ENCODE measurements at regions not wholly inside any gene's neighbourhood (a gene's known extent, or its start where the extent isn't known, plus 50 kb on each side); places are given as distances from the start of the nearest gene placed in this dataset.
"Not testable (repeated sequence)": the region's sequence is repeated elsewhere in the genome, so short reads cannot be mapped to it uniquely, and the experiment has no call there.

DNA sequence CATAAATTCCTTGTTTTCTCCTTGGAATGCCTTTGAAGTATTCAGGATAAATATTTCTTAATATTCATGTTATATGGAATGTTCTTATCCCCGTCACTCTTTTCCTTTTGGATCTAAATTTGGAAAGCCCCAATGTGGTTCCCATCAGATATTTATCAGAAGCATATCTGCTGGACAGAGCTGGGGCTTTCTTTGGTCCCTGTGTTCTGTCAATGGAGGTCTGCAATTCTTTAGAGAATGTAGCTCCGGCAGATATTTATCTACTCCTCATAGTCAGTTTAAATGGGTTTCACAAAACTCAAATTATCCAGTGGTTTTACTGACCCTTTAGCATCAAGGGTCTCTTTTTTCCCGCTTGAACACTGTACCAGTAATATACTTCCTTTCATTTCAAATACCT is 167.8 kb upstream of the SCN7A start:
- Mint-ChIP-seq H3K4me3 (no peak overlapping the region), H3K9me3 (peaks cover 2% of the 10 kb centered on the region), H3K4me1 (ENCODE audit: low read depth) (no peaks in the 10 kb centered on the region), H3K27me3 (ENCODE audit: low read depth) (no peaks in the 10 kb centered on the region), H3K36me3 (ENCODE audit: low read depth) (no peaks in the 10 kb centered on the region), H3K27ac (no peak overlapping the region)
- CTCF ChIA-PET = no interaction called here
- DNase-seq = no peak
- intact Hi-C loops (cut with micrococcal nuclease) = no loop called here

GRCh38 chr2:166661391-166661790 is 167.3 kb upstream of the SCN7A start:
- H3K4me3 Mint-ChIP-seq = no peak overlapping the region
- CTCF ChIA-PET = no interaction called here
- intact Hi-C loops (cut with micrococcal nuclease) = no loop called here
- peaks cover 2% of the 10 kb centered on the region for H3K9me3 Mint-ChIP-seq
- H3K4me1 Mint-ChIP-seq (ENCODE audit: low read depth) = no peaks in the 10 kb centered on the region
- no peak for DNase-seq
- no peak overlapping the region for H3K27ac Mint-ChIP-seq
- H3K27me3 Mint-ChIP-seq (ENCODE audit: low read depth) = no peaks in the 10 kb centered on the region
- H3K36me3 Mint-ChIP-seq (ENCODE audit: low read depth) = no peaks in the 10 kb centered on the region

DNA sequence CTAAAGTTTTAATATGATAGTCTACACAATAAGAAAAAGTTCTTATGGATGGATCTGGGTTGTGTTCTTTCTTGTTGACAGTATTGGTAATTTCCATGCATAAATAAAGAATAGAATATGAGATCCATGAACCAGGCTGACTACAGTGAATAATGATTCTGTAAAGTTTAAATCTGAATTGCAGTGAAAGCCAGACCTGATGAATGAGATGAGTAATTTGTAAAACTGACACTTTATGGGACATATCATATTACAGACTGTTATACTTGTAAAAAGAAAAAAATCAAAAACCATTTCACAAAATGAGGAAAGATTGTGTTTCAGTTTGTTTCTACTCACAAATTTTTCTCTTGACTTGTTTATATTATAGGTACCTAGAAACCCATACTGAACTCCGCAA is 164.9 kb upstream of the SCN7A start:
- no peak for DNase-seq
- Mint-ChIP-seq H3K4me1 (ENCODE audit: low read depth) (no peaks in the 10 kb centered on the region), H3K36me3 (ENCODE audit: low read depth) (no peaks in the 10 kb centered on the region), H3K9me3 (peaks cover 2% of the 10 kb centered on the region), H3K27ac (no peak overlapping the region), H3K4me3 (no peak overlapping the region), H3K27me3 (ENCODE audit: low read depth) (no peaks in the 10 kb centered on the region)
- intact Hi-C loops (cut with micrococcal nuclease) = no loop called here
- CTCF ChIA-PET = no interaction called here

- Mint-ChIP-seq H3K9me3 (no peaks in the 10 kb centered on the region), H3K27ac (no peak overlapping the region), H3K4me1 (ENCODE audit: low read depth) (no peaks in the 10 kb centered on the region), H3K27me3 (ENCODE audit: low read depth) (no peaks in the 10 kb centered on the region), H3K36me3 (ENCODE audit: low read depth) (no peaks in the 10 kb centered on the region), H3K4me3 (no peak overlapping the region)
- DNase-seq = no peak
- intact Hi-C loops (cut with micrococcal nuclease) = no loop called here
- CTCF ChIA-PET = no interaction called here
These were observed 159.2 kb upstream of the SCN7A start for GRCh38 chr2:166653185-166653813.

GRCh38 chr2:166651991-166652390 is 157.9 kb upstream of the SCN7A start:
- Mint-ChIP-seq H3K27me3 (ENCODE audit: low read depth) (no peaks in the 10 kb centered on the region), H3K4me1 (ENCODE audit: low read depth) (no peaks in the 10 kb centered on the region), H3K9me3 (no peaks in the 10 kb centered on the region), H3K36me3 (ENCODE audit: low read depth) (no peaks in the 10 kb centered on the region), H3K4me3 (no peak overlapping the region), H3K27ac (no peak overlapping the region)
- DNase-seq = no peak
- intact Hi-C loops (cut with micrococcal nuclease) = no loop called here
- CTCF ChIA-PET = no interaction called here

DNA sequence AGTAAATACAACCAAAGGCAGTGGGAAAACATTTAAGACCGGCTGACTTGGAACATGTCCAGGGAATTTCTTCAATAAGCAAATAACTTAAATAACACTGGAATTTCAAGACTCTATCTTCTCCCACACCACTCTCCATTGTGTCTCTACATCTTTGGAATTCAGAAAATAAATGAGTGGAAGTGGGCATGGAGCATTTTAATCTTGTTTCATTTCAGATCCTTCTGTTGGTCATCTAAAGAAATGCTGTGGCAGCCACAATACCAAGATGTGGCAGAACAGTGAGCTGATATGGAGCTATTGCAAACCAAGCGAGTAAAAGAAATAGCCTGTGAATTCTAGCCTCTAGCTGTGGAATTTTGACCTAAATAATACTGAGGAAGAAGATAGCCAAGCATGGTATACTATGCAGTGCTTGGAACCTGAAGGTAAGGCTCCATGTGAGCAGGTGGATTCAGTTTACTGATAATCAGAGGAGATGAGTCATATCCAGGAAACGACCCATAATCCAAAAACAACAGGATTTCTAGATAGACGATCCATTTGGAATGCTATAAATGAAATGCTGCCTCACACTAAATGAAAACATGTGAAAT is 157.1 kb upstream of the SCN7A start:
- no peaks in the 10 kb centered on the region for H3K27me3 Mint-ChIP-seq (ENCODE audit: low read depth)
- H3K27ac Mint-ChIP-seq = no peak overlapping the region
- CTCF ChIA-PET = no interaction called here
- intact Hi-C loops (cut with micrococcal nuclease) = no loop called here
- no peak overlapping the region for H3K4me3 Mint-ChIP-seq
- H3K9me3 Mint-ChIP-seq = no peaks in the 10 kb centered on the region
- no peak for DNase-seq
- no peaks in the 10 kb centered on the region for H3K36me3 Mint-ChIP-seq (ENCODE audit: low read depth)
- no peaks in the 10 kb centered on the region for H3K4me1 Mint-ChIP-seq (ENCODE audit: low read depth)

DNA sequence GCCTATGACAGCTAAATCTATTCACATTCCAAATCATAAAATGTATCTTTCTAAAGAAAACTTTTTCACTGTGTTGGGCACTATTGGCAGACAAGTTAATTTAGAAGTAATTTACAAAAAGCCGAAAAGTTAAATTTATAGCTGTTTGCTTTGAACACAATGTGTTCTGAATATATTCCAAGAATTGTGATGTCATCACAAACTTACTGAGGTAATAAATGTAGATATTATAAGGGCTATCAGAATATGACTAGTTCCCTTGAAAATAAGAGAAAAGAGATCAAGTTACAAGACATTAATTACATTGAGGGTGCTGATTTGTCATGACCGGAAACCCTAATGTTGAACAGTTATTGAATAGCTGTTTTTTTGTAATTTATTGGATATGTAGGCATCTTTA is 153.9 kb upstream of the SCN7A start:
- CTCF ChIA-PET = no interaction called here
- no peak overlapping the region for H3K4me3 Mint-ChIP-seq
- no peak overlapping the region for H3K27ac Mint-ChIP-seq
- no peaks in the 10 kb centered on the region for H3K36me3 Mint-ChIP-seq (ENCODE audit: low read depth)
- no peaks in the 10 kb centered on the region for H3K27me3 Mint-ChIP-seq (ENCODE audit: low read depth)
- H3K4me1 Mint-ChIP-seq (ENCODE audit: low read depth) = no peaks in the 10 kb centered on the region
- DNase-seq = no peak
- no peaks in the 10 kb centered on the region for H3K9me3 Mint-ChIP-seq
- intact Hi-C loops (cut with micrococcal nuclease) = no loop called here

DNA sequence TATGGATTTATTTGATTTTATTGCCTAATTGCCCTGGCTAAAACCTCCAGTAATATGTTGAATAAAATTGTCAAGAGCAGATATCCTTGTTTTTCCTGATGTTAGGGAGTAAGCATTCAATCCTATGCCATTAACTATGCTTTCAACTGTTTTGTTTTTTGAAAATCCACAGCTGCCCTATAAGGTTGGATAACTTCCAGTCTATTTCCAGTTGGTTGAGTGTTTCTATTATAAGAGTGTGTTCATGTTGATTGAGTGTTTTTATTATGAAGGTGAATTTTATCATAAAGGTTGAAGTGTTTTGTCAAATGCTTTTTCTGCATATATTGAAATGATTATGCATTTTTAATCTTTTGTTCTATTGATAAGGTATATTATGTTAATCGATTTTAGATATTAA is 149.9 kb upstream of the SCN7A start:
- CTCF ChIA-PET = no interaction called here
- intact Hi-C loops (cut with micrococcal nuclease) = no loop called here
- H3K4me3 Mint-ChIP-seq = no peak overlapping the region
- DNase-seq = no peak
- H3K27me3 Mint-ChIP-seq (ENCODE audit: low read depth) = no peaks in the 10 kb centered on the region
- no peaks in the 10 kb centered on the region for H3K36me3 Mint-ChIP-seq (ENCODE audit: low read depth)
- no peak overlapping the region for H3K27ac Mint-ChIP-seq
- H3K9me3 Mint-ChIP-seq = no peaks in the 10 kb centered on the region
- no peaks in the 10 kb centered on the region for H3K4me1 Mint-ChIP-seq (ENCODE audit: low read depth)

GRCh38 chr2:166641516-166641915 is 147.5 kb upstream of the SCN7A start:
- H3K4me1 Mint-ChIP-seq (ENCODE audit: low read depth); DNase-seq; CTCF ChIA-PET; H3K27ac Mint-ChIP-seq; H3K27me3 Mint-ChIP-seq (ENCODE audit: low read depth); H3K36me3 Mint-ChIP-seq (ENCODE audit: low read depth); intact Hi-C loops (cut with micrococcal nuclease); H3K9me3 Mint-ChIP-seq; H3K4me3 Mint-ChIP-seq: not testable (repeated sequence)

GRCh38 chr2:166637051-166637450 is 143.0 kb upstream of the SCN7A start:
- no peaks in the 10 kb centered on the region for H3K9me3 Mint-ChIP-seq
- H3K36me3 Mint-ChIP-seq (ENCODE audit: low read depth) = no peaks in the 10 kb centered on the region
- CTCF ChIA-PET = no interaction called here
- intact Hi-C loops (cut with micrococcal nuclease) = no loop called here
- no peaks in the 10 kb centered on the region for H3K4me1 Mint-ChIP-seq (ENCODE audit: low read depth)
- H3K4me3 Mint-ChIP-seq = no peak overlapping the region
- no peaks in the 10 kb centered on the region for H3K27me3 Mint-ChIP-seq (ENCODE audit: low read depth)
- DNase-seq = no peak
- H3K27ac Mint-ChIP-seq = no peak overlapping the region

DNA sequence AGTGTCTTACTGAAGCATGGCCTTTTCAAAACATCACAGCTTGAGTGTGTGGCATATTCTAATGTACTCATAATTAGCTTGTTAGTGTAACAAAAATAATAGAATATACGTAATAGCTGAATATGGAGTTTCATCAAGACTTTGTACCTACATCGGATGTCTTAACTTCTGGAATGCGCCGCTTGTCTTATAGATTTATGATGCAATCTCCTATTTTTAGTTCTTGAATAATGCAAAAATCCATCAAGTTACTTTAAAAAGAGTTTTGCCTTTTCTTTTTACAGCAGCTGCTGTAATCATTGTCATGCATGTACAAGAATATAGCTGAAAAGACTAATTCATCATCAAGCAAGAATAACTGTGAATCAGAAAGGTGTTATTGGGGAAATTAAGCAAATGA is 140.7 kb upstream of the SCN7A start:
- H3K4me1 Mint-ChIP-seq (ENCODE audit: low read depth) = no peaks in the 10 kb centered on the region

DNA sequence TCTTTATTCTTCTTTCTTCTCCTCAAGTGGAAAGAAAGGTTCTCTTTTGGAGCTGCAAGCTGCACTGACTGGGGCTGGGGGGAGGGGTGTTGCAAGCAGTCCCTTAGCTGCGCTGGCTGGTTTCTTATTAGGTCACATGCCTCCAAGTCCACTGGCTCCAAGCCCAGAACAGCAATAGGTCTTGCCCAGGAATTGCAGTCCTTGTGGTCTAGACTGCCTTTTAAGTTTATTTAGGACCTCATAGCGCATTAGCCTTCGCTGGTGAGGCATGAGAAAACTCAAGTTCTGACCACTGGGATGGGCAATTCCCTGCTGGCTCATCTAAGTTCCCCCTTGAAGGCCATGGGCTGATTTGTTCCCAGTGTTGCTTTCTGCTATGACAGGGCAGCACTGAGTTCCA is 138.6 kb upstream of the SCN7A start:
- Mint-ChIP-seq H3K27me3 (ENCODE audit: low read depth) (peaks cover 7% of the 10 kb centered on the region), H3K36me3 (ENCODE audit: low read depth) (no peaks in the 10 kb centered on the region), H3K27ac (no peak overlapping the region), H3K9me3 (no peaks in the 10 kb centered on the region), H3K4me1 (ENCODE audit: low read depth) (no peaks in the 10 kb centered on the region), H3K4me3 (no peak overlapping the region)
- intact Hi-C loops (cut with micrococcal nuclease) = no loop called here
- CTCF ChIA-PET = no interaction called here
- no peak for DNase-seq

More for the DNA sequence above, 140.7 kb upstream of the SCN7A start:
- peaks cover 2% of the 10 kb centered on the region for H3K27me3 Mint-ChIP-seq (ENCODE audit: low read depth)
- intact Hi-C loops (cut with micrococcal nuclease) = no loop called here
- no peaks in the 10 kb centered on the region for H3K9me3 Mint-ChIP-seq
- CTCF ChIA-PET = no interaction called here
- H3K36me3 Mint-ChIP-seq (ENCODE audit: low read depth) = no peaks in the 10 kb centered on the region
- no peak overlapping the region for H3K27ac Mint-ChIP-seq
- H3K4me3 Mint-ChIP-seq = no peak overlapping the region
- DNase-seq = no peak

DNA sequence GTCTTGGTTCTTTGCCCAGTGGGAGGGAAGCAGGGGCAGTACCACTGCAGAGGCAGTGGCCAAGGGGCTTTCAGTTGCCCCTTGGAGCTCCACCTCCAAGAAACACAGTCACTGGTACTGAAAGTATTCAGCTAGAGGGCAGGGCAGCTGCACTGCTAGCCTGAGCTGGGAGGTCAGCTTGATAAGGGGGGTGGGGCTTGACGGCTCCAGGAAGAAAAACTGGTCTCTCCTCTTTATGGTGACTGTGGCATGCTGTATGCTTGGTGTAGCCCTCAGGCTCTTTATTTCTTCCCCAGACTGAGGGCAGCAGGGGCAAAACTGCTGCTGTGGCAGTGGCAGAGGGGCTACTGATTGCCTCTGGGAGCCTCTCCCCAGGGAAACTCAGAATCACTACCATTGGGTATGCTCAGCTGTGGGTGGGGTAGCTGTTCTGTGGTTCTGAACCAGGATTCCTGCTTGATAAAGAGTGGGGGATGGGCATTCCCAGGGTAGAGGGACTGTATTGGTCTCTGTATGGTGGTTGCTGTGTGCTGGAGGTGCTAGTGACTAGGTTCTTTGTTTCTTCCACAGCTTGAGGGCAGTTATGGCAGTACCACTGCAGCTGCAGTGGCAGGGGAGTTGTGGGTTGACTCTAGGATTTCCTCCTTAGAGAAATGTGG is 134.6 kb upstream of the SCN7A start:
- no peaks in the 10 kb centered on the region for H3K9me3 Mint-ChIP-seq
- no peaks in the 10 kb centered on the region for H3K4me1 Mint-ChIP-seq (ENCODE audit: low read depth)
- peaks cover 1% of the 10 kb centered on the region for H3K36me3 Mint-ChIP-seq (ENCODE audit: low read depth)
- intact Hi-C loops (cut with micrococcal nuclease) = no loop called here
- H3K4me3 Mint-ChIP-seq = no peak overlapping the region
- peaks cover 10% of the 10 kb centered on the region for H3K27me3 Mint-ChIP-seq (ENCODE audit: low read depth)
- no peak for DNase-seq
- CTCF ChIA-PET = no interaction called here
- H3K27ac Mint-ChIP-seq = no peak overlapping the region

Data from activated naive CD4-positive, alpha-beta T cell treated with anti-CD3 and anti-CD28 coated beads for 36 hours (primary cell).